ENCODE measurements at regions not wholly inside any gene's neighbourhood (a gene's known extent, or its start where the extent isn't known, plus 50 kb on each side); places are given as distances from the start of the nearest gene placed in this dataset.

DNA sequence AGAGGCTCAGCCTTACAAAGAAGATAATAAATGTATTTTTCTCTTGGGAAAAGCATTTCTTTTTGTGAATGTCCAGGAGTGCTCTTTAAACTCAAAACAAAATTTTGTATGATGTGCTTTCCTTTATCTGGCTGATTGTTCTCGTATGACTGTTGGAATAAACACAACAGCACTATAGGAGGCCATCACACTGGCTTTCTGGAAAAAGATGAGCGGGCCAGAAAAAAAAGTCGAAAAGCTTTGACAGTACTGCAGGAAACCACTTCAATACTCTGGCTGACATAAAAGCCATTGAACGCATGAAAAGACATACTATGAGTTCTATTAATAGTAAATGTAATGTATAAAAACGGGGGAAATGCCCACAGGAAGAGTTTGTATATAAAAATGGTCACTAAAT is 64.7 kb upstream of the CTSO start:
- H3K4me3 ChIP-seq (ENCODE audit: control insufficient read depth in 1 of 7, extremely low read depth in 1 of 7, insufficient read depth in 4 of 7, low read depth in 2 of 7, low read length in 6 of 7) = no peak overlapping the region
- ChIA-PET POLR2A (interaction anchor here (0.6 kb wide), 1 partner anchor 263 kb away, joined by 3 read pairs; no protein-coding TSS in a partner anchor), CTCF (no interaction called here)
- peaks cover 0 to 4% (median 0%) of the 10 kb centered on the region in 5 experiments for H3K27me3 ChIP-seq (replicated peaks in 2 of 5; ENCODE audit: control insufficient read depth in 4 of 5, insufficient read depth in 5 of 5, low read length in 4 of 5)
- no peak for DNase-seq
- H3K9me3 ChIP-seq (ENCODE audit: control extremely low read depth in 1 of 5, control insufficient read depth in 4 of 5, insufficient read depth in 2 of 5, low read depth in 1 of 5, low read length in 4 of 5) = no peaks in the 10 kb centered on the region
- H3K4me1 ChIP-seq (ENCODE audit: control extremely low read depth in 1 of 4, control insufficient read depth in 4 of 4, insufficient read depth in 4 of 4, low read length in 3 of 4) = no peaks in the 10 kb centered on the region
- 62% methylated on average over 3 of the region's 5 CpGs for WGBS (ENCODE audit: insufficient coverage)
- H3K27ac ChIP-seq (ENCODE audit: insufficient read depth in 1 of 2, low read depth in 1 of 2, low read length in 2 of 2, poor library complexity in 1 of 2, severe bottlenecking in 2 of 2) = no peak overlapping the region
- no peaks in the 10 kb centered on the region for H3K36me3 ChIP-seq (ENCODE audit: control insufficient read depth in 4 of 4, insufficient read depth in 4 of 4, low read length in 3 of 4)

DNA sequence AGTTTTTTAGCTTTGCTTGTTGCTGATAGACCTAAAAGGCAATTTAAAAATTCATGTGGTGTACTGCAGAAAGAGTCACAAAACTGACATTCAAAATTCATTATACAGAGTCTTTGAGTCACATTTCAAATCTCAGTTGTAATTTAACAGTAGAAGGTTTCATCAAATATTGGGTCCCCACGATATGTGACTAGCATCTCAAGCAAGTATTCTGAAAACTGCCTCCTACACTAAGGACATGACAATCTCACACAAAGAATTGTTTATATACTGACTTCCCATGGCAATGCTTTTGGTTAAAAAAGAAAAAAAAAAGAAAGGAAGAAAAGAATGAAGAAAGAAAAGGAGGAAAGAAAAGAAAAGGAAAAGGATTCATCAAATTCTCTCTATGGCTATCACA is 62.1 kb upstream of the CTSO start:
- POLR2A ChIA-PET = no interaction called here
- CTCF ChIA-PET = no interaction called here
- no CpG with 5 or more reads among the region's 1 CpG for WGBS (ENCODE audit: insufficient coverage)

GRCh38 chr4:156006192-156006591 is 52.5 kb upstream of the CTSO start:
- Histone ChIP-seq H3K9me3 (ENCODE audit: control extremely low read depth in 1 of 5, control insufficient read depth in 4 of 5, insufficient read depth in 2 of 5, low read depth in 1 of 5, low read length in 4 of 5) (peaks cover 0 to 1% (median 0%) of the 10 kb centered on the region in 5 experiments), H3K4me3 (ENCODE audit: control insufficient read depth in 1 of 7, extremely low read depth in 1 of 7, insufficient read depth in 4 of 7, low read depth in 2 of 7, low read length in 6 of 7) (no peak overlapping the region), H3K27ac (ENCODE audit: insufficient read depth in 1 of 2, low read depth in 1 of 2, low read length in 2 of 2, poor library complexity in 1 of 2, severe bottlenecking in 2 of 2) (no peak overlapping the region), H3K36me3 (ENCODE audit: control insufficient read depth in 4 of 4, insufficient read depth in 4 of 4, low read length in 3 of 4) (no peaks in the 10 kb centered on the region), H3K27me3 (replicated peaks in 2 of 5; ENCODE audit: control insufficient read depth in 4 of 5, insufficient read depth in 5 of 5, low read length in 4 of 5) (no peaks in the 10 kb centered on the region), H3K4me1 (ENCODE audit: control extremely low read depth in 1 of 4, control insufficient read depth in 4 of 4, insufficient read depth in 4 of 4, low read length in 3 of 4) (no peaks in the 10 kb centered on the region)
- CTCF ChIA-PET = no interaction called here
- DNase-seq = no peak
- POLR2A ChIA-PET = interaction anchor here (0.6 kb wide), 1 partner anchor 25 kb away, joined by 3 read pairs; no protein-coding TSS in a partner anchor
- WGBS (ENCODE audit: insufficient coverage) = 95% methylated on average over 16 of the region's 16 CpGs

More for the DNA sequence above, 62.1 kb upstream of the CTSO start:
- Histone ChIP-seq H3K27me3 (replicated peaks in 2 of 5; ENCODE audit: control insufficient read depth in 4 of 5, insufficient read depth in 5 of 5, low read length in 4 of 5) (peaks cover 0 to 4% (median 0%) of the 10 kb centered on the region in 5 experiments), H3K36me3 (ENCODE audit: control insufficient read depth in 4 of 4, insufficient read depth in 4 of 4, low read length in 3 of 4) (no peaks in the 10 kb centered on the region), H3K9me3 (ENCODE audit: control extremely low read depth in 1 of 5, control insufficient read depth in 4 of 5, insufficient read depth in 2 of 5, low read depth in 1 of 5, low read length in 4 of 5) (no peaks in the 10 kb centered on the region), H3K4me3 (ENCODE audit: control insufficient read depth in 1 of 7, extremely low read depth in 1 of 7, insufficient read depth in 4 of 7, low read depth in 2 of 7, low read length in 6 of 7) (no peak overlapping the region), H3K27ac (ENCODE audit: insufficient read depth in 1 of 2, low read depth in 1 of 2, low read length in 2 of 2, poor library complexity in 1 of 2, severe bottlenecking in 2 of 2) (no peak overlapping the region), H3K4me1 (ENCODE audit: control extremely low read depth in 1 of 4, control insufficient read depth in 4 of 4, insufficient read depth in 4 of 4, low read length in 3 of 4) (no peaks in the 10 kb centered on the region)
- no peak for DNase-seq
